IPS-NIHi7 (cell line): ENCODE measurements at regions not wholly inside any gene's neighbourhood (a gene's known extent, or its start where the extent isn't known, plus 50 kb on each side); places are given as distances from the start of the nearest gene placed in this dataset.

Source experiments
- DNase-seq: peaks from one replicate; pipeline ENCODE4 v3.0.0; 2012; ENCODE audit warnings: mixed read lengths; ENCODE audit errors: extremely low spot score

- DNase-seq: no peak
These were observed 128.7 kb upstream of the ATP6AP2 start for GRCh38 chrX:40452031-40452430.

DNA sequence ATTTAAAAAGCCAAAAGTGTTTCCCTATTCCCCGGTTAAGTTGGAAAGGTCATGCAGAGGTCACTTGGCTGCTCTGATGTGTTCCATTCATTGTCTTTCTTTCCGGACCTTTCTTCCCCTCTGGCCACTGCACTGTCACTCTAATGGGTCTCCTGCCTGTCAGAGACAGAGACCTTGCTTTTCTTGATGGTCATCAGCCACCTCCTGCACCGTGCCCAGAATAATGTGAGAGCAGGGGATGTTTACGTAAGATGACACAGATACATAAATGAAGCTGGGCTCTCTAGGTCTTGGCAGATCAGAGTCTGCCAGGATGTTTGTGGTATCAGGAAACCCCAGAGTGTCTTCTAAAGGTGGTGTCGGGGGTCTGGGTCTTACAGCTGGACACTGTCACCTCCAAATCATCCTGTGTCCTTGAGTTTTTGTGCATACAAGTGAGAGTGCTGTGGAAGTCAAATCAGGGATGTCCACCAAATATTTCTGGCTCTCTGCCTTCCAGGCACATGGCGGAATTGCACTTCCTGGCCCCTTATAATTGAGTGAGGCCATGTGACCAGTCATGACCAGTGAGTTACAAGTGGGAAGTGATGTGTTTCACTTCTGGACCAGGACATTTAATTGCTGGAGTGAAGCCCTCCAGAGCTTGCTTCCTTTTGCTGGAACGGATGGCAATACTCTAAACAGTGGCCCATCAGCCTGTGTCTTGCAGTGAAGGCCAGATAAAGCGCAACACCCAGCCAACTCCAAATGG, 130.6 kb upstream of the ATP6AP2 start:
- DNase-seq: no peak

DNA sequence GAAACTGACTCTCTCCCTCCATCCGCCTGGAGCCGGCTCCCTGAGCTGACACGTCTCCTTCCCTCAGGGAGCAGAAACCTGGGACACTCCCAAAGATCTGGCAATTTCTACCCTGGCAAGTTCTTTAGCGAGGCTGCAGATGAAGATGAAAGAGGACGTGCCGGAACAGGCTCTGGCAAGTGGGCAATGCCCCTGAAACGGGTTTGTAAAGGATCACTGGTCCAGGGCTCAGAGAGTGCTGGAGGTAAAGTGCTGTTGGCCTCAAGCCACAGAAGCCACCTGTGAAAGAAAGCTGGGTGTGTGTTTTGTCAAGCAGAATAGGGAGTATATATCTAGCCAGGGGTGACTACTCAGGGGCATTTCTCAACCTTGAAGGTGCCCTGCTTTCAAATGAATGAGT, 131.4 kb upstream of the ATP6AP2 start:
- DNase-seq: no peak

DNA sequence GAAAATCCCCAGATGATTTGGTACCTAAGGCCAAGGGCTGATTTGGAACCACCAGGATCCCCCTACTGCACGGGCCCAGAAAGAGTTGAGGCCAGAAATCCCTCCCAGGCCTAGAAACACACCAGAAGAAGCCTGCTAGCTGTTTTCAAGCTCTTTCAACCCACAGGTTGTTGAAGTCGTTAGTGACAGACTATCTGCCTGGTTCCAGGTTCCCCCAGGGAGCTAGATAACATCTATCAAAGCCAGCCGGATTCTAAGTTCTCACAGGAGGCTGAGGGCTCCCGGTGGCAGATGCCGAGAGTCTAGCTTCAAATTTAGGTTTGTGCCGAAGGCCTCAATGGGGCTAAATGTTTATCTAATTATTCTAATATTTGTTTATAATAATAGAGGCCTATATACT, 132.0 kb upstream of the ATP6AP2 start:
- DNase-seq: no peak

DNA sequence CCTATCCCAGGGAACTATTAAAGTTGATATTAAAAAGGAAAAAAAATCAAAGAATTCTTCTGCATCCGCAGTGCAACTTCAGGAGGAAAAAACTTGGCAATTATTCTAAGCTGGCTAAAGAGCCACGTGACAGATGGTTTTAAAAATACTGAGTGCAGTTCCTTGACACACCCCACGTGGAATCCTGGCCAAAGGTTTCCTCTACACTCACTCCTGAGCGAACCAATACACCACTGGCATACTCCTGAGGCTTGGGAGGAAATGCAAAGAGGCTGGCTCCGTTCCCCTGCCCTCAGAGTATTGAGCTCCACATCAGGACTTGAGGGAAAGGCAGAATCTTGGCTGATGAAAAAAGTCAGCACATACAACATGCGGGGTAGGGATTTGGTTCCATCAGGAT, 133.8 kb upstream of the ATP6AP2 start:
- no peak for DNase-seq

GRCh38 chrX:40445691-40446090, 135.1 kb upstream of the ATP6AP2 start:
- no peak for DNase-seq

DNA sequence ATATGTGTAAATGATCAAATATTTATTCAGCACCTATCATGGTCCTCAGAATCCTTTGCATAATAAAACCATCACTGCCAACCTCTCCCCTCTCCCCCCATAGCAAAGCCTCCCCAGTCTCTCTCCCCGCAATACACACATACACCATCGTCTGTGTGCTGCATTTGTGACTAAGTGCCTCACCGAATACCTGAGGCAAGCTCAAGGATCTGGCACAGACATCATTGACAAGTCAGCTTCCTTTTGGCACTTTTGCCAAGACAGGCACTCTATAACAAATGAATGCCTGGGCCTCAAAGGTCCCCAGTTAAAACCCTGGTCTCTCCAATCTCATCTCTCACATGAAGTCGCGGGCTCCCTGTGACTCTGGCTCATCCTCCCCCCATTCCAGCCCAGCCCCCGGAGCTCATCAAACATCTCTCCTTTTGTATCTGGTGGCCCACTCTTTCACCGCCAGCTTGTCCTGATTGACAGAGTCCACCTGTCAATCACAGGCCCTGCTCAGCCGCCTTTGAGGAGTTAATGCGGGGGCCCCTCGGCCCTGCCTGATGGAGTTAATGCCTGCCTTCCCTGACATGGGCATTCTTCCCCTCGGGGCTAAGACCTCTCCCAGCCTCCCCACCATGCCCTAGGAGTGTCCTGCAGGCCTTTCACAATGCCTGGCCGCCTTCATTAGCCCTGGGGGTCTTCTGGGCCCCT, 135.8 kb upstream of the ATP6AP2 start:
- DNase-seq: no peak

DNA sequence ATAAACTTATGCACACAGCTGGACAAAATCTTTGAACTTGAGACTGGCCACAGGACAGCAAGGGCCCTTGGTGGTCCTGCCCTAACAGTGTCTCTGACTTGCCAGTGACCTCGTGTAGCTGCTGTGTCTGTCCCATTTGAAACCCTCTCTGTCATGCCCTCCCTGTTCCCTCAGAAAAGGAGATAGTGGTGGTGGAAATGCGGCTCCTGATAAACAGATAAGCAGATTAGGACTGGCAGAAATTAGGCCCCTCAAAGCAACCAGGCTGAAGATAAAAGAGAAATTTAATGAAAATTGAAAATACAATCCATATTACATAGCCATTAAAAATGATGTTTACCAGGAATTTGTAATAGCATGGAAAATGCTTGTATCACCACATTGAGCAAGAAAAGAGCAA, 136.6 kb upstream of the ATP6AP2 start:
- no peak for DNase-seq

DNA sequence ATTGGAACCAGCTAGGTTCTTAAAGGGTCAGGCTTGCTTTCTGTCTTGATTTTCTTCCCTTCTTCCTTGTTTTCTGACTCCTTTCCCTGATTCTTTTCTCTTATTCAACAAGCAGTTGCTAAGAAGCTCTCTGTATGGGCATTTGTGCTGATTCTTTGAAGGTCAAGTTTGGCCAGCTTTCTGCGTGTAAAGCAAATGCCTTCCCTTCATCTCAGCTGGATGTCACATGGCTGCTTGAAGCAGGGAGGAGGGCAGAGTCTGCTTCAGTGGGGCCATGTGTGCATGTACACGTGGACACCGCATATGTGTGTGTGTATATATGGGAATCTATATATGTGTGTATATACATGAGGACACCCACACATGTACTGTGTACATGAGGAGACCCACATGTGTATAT, 139.9 kb upstream of the ATP6AP2 start:
- DNase-seq: no peak

DNA sequence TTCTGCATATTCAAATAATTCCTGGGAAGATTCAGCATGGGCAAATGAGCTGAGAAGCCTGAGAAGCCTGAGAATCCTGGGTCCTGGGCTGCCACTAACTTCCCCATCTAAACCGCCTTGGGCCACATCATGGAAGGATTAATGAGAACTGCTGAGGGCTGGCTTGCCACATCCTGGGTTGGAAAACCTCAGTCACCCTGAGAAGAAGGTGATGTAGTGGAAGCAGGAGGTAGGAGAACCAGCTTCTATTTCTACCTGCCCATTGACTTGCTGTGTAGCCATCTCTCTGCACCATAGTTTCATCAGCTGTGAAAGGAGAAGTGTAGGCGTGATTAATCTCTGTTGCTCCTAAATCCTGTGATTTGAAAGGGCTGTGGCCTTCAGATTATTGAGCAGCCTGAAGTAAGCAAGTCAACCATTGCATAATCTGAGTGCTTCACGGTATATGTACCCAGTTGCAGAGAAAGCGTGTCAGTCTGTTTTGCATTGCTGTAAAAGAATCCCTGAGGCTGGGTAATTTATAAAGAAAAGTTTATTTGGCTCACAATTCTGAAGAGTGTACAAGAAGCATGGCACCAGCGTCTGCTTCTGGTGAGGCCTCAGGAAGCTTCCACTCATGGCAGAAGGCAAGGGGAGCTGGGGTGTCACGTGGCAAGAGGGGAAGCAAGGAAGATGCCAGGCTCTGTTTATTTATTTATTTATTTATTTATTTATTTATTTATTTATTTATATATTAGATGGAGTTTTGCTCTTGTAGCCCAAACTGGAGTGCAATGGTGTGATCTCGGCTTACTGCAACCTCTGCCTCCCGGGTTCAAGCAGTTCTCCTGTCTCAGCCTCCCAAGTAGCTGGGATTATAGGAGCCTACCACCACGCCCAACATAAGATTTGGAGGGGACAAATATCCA, 140.9 kb upstream of the ATP6AP2 start:
- no peak for DNase-seq

DNA sequence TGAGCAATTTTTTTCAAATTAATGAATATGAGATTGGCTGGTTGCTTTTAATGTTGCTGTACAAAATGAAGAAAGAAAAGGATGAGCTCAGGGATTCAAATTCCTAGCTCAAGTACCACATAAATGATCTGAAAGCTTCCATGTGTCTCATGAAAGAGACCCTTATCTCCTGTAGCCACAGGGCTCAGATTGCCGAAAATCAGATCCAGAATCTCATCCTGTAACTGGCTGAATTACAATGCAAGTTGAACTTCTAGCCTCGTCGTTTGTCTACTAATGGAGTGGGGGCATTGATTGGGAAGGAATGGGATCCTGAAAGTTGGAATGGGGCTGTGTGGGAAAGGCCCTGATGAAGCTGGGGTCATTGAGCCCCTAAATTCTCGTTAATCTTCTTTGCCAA, 143.4 kb upstream of the ATP6AP2 start:
- no peak for DNase-seq

DNA sequence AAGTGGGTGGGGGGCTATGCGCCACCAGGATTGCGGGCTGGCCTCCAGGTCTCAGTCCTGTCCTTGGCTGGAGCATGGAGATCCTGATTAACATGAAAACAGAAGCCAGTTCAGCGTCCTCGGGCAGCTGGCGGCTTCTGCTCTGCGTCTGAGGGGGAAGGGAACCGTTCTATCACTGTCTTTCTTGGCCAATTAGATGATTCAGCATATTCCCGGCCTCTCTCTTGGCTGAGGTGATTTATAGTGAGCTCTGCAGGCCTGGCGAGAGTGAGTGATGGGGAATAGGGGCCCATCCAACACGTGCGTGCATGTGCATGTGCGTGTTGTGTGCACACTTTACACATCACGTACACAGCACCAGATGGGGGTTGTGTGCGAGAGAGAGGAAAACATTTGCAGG, 145.8 kb upstream of the ATP6AP2 start:
- peak; percentile 56 for DNase-seq

DNA sequence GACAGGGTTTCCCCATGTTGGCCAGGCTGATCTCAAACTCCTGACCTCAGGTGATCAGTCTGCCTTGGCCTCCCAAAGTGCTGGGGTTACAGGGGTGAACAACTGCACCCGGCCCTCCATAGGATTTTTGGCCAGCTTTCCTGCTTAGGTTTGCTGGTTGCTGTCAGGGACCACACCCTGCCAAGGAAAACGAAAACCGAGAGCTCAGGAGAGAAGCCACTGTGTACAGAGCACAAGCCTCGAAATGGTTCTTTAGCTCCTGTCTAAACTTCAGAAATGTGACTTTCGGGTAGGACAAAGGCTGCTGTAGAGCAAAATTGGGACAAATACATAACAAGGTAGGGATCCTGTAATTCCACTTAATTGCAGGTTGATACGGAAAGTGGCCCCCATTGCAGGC, 146.3 kb upstream of the ATP6AP2 start:
- no peak for DNase-seq

- no peak for DNase-seq
These were observed 147.6 kb upstream of the ATP6AP2 start for GRCh38 chrX:40433160-40433559.

DNA sequence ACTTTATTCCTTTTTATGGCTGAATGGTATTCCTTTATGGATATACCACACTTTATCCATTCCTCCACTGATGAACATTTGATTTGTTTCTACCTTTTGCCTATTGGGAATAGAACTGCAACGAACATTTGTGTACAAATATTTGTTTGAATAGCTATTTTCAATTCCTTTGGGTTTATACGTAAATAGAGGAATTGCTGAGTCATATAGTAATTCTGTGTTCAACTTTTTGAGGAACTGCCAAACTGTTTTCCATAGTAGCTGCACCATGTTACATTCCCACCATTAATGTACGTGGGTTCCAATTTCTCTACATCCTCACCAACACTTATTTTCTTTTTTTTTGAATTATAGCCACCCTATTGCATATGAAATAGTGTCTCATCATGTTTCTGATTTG, 156.5 kb upstream of the ATP6AP2 start:
- no peak for DNase-seq

GRCh38 chrX:40423299-40423698, 157.5 kb upstream of the ATP6AP2 start:
- no peak for DNase-seq

DNA sequence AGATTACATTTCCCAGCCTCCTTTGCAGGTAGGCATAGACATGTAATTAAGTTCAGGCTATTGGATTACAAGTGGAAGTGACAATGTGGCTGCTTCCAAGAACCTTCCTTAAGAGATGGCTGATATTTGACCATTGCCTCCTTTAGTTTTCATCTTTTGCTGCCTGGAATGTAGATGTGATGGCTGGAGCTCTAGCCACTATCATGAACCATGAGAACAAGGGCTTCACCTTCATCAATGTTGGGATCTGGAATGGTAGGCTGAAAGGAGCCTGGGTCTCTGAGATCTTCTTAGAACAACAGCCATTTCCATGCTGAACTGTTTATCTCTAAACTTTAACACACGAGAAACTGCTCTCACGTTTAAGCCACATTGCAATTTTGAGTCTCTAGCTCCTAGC, 158.7 kb upstream of the ATP6AP2 start:
- DNase-seq: no peak

DNA sequence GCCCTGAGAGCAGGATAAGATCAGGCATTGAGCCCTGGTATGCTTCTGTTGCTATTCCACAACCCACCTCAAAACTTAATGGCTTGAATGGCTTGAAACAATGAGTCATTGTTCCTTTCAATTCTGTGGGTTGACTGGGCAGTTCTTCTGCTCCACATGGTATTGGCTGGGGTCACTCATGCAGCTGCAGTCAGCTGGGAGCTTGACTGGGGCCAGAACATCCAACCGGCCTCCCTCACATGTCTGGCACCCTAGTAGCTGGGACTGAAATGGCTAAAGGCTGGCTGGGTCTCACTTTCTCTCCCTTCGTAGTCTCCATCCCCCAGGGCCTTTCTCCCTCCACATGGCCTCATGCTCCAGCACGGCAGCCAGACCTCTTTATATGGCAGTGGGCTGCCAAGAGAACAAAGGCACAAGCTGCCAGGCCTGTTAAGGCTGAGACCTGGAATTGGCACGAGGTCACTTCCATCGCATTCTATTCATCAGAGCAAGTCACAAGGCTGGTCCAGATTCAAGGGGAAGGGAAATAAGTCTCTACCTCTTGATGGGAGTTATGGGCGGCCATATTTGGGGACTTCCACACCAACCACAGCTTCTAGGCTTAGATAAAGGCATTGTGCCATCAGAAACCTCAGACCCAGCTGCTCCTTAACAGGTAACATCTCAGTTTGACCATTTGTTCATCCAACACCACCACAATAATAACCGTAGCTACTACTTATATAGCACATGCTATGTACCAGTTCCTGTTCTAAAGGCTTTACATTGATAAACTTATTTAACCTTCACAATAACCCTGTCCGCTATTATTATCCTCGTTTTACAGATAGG, 159.7 kb upstream of the ATP6AP2 start:
- DNase-seq: no peak

GRCh38 chrX:40418813-40419195, 162.0 kb upstream of the ATP6AP2 start:
- DNase-seq: no peak

DNA sequence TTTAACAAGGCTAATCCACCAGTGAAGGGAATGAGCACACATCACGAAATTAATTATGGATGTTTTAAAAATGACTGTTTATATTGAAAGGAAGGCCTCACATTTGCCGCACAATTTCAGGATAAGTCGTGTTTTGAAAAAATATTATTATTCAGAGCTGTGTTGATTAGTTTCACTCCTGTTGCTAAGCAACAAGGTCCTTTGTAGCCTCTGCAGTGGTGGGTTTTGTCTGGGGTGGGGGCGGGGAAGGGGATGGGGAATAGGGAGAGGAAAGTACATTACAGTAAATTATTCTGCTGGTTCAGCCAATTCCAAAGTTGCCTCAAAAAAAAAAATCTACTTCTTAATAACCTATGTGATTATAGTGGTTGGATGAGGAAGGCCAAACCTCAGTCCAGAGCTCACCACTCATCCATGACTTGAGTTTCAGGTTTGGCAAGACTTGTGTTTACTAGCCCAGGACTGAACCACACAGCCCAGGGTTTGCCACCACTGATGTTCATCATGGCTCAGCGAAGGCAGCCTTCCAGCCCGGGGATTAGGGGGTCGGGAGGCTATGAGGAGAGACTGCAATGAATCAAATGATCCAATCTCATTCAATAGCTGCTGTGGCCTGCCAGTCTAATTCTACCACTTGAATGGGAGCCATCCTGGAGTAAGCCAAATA, 162.5 kb upstream of the ATP6AP2 start:
- DNase-seq: no peak

DNA sequence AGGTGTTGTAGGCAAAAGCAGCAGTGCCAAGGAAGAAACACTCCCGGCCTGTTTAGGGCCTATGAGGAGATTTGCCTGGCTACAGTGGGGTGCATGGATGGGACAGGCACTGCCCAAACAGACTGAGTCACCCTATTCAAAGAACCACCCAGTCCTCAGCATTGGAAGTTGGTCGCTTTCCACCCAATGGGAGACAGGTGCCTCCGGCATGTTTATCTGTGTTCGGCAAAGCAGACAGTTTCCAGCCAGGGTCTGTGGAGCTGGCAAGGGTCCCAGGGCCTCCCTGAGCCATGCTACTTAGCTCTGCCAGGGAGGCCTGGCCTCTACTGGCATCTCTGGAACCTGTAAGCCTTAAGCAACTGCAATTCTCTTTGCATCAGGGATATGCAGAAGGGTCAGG, 165.1 kb upstream of the ATP6AP2 start:
- no peak for DNase-seq
